ENCODE measurements at regions not wholly inside any gene's neighbourhood (a gene's known extent, or its start where the extent isn't known, plus 50 kb on each side); places are given as distances from the start of the nearest gene placed in this dataset.
A peak's percentile ranks its signal among the peaks of the same experiment; 100 is the strongest.

DNA sequence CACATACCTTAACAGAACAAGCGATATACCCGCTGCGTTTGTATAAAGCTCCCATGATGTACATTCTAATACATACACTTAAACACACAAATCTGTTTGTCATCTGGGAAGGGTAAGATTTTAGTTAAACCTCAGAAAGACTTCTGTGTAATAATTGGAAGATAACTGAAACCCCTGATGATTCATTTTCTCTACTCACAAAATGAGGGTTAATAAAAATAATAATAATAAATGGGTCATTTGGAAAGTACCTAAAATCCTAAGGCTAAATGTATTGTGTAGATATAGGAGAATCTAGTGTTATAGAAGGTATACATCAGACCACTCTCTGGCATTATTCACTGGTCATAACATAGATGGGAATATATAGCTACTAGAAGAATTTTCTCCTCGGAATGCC is 64.7 kb upstream of the SOX9 start:
- Mint-ChIP-seq H3K9me3 (peaks cover 3% of the 10 kb centered on the region; the same call in 1 of the 2 replicates), H3K4me1 (peaks cover 24% of the 10 kb centered on the region), H3K4me3 (no peak overlapping the region), H3K27ac (no peak overlapping the region), H3K36me3 (no peaks in the 10 kb centered on the region), H3K27me3 (ENCODE audit: low read depth) (no peaks in the 10 kb centered on the region; the same call in 1 of the 2 replicates)
- ChIA-PET POLR2A (no interaction called here), CTCF (interaction anchor here (1.7 kb wide), 1 partner anchor 595 kb away, joined by 4 read pairs; no protein-coding TSS in a partner anchor)
- TF ChIP-seq MXD4 (CRISPR knock-in tag; IDR thresholded peaks at IDR 0.05; ENCODE audit: borderline replicate concordance) (no peak), GRHL2 (CRISPR knock-in tag; IDR thresholded peaks at IDR 0.05; ENCODE audit: insufficient replicate concordance, severe bottlenecking) (no peak), GABPB1 (CRISPR knock-in tag; IDR thresholded peaks at IDR 0.05) (no peak)
- TF ChIP-seq, protein P1, sequence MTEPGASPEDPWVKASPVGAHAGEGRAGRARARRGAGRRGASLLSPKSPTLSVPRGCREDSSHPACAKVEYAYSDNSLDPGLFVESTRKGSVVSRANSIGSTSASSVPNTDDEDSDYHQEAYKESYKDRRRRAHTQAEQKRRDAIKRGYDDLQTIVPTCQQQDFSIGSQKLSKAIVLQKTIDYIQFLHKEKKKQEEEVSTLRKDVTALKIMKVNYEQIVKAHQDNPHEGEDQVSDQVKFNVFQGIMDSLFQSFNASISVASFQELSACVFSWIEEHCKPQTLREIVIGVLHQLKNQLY (CRISPR knock-in tag; IDR thresholded peaks at IDR 0.05), result no peak
- TF ChIP-seq, protein P2, sequence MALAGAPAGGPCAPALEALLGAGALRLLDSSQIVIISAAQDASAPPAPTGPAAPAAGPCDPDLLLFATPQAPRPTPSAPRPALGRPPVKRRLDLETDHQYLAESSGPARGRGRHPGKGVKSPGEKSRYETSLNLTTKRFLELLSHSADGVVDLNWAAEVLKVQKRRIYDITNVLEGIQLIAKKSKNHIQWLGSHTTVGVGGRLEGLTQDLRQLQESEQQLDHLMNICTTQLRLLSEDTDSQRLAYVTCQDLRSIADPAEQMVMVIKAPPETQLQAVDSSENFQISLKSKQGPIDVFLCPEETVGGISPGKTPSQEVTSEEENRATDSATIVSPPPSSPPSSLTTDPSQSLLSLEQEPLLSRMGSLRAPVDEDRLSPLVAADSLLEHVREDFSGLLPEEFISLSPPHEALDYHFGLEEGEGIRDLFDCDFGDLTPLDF (CRISPR knock-in tag; IDR thresholded peaks at IDR 0.05), result no peak
- ATAC-seq, result no peak
- DNase-seq (ENCODE audit: low spot score), result no peak

DNA sequence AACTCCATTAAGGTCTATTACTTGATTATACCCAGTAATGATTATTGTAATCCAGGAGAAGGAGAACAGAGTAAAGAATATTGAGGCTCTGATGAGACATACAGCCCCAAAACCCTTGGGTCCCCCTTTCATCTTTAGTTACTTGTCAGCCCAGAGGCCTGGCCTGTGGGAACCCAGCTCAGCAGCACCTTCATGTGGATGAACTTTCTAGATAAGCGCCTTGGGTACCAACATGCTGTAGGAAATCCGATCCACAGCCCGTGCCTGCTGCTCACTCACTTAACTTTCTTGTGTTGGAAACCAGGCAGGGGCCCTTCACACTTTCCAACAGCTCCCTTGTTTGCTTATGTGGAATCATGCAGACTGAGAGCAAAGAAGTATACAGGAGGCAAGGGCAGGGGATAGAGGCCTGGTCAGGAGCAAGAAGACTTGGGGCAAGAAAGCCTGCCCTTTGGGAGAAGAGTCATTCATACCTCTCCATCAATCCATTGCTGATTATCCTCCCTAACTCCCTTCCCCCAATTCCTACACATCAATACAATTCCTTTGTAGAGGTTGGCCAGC is 64.0 kb upstream of the SOX9 start:
- no peaks in the 10 kb centered on the region; the same call in 1 of the 2 replicates for H3K27me3 Mint-ChIP-seq (ENCODE audit: low read depth)
- DNase-seq (ENCODE audit: low spot score), result peak; percentile 30
- no peak overlapping the region for H3K27ac Mint-ChIP-seq
- H3K4me3 Mint-ChIP-seq, result no peak overlapping the region
- no peaks in the 10 kb centered on the region for H3K9me3 Mint-ChIP-seq
- H3K36me3 Mint-ChIP-seq, result no peaks in the 10 kb centered on the region
- ChIA-PET CTCF (interaction anchor here (1.4 to 1.7 kb wide), 2 partner anchors 98 to 596 kb away, joined by 3 to 4 read pairs; no protein-coding TSS in a partner anchor), POLR2A (no interaction called here)
- peak; percentile 66 for ATAC-seq
- peaks cover 24% of the 10 kb centered on the region for H3K4me1 Mint-ChIP-seq
- TF ChIP-seq CBFB (CRISPR knock-in tag; IDR thresholded peaks at IDR 0.05; ENCODE audit: low read depth) (no peak), NFYB (CRISPR knock-in tag; conservative IDR thresholded peaks at IDR 0.05; ENCODE audit: low read depth) (no peak), RORB (CRISPR knock-in tag; IDR thresholded peaks at IDR 0.05) (no peak), TCF7 (CRISPR knock-in tag; IDR thresholded peaks at IDR 0.05; ENCODE audit: low read depth) (no peak), JAZF1 (CRISPR knock-in tag; IDR thresholded peaks at IDR 0.05) (no peak), OVOL2 (CRISPR knock-in tag; IDR thresholded peaks at IDR 0.05; ENCODE audit: borderline replicate concordance) (no peak), JUN (CRISPR knock-in tag; IDR thresholded peaks at IDR 0.05) (no peak), NR2C2 (CRISPR knock-in tag; IDR thresholded peaks at IDR 0.05) (no peak), SMAD3 (CRISPR knock-in tag; IDR thresholded peaks at IDR 0.05; ENCODE audit: borderline replicate concordance) (no peak), MYBL2 (CRISPR knock-in tag; IDR thresholded peaks at IDR 0.05) (no peak)
- TF ChIP-seq, protein P3, sequence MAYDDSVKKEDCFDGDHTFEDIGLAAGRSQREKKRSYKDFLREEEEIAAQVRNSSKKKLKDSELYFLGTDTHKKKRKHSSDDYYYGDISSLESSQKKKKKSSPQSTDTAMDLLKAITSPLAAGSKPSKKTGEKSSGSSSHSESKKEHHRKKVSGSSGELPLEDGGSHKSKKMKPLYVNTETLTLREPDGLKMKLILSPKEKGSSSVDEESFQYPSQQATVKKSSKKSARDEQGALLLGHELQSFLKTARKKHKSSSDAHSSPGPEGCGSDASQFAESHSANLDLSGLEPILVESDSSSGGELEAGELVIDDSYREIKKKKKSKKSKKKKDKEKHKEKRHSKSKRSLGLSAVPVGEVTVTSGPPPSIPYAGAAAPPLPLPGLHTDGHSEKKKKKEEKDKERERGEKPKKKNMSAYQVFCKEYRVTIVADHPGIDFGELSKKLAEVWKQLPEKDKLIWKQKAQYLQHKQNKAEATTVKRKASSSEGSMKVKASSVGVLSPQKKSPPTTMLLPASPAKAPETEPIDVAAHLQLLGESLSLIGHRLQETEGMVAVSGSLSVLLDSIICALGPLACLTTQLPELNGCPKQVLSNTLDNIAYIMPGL (CRISPR knock-in tag; IDR thresholded peaks at IDR 0.05), result no peak
- TF ChIP-seq, protein P4, sequence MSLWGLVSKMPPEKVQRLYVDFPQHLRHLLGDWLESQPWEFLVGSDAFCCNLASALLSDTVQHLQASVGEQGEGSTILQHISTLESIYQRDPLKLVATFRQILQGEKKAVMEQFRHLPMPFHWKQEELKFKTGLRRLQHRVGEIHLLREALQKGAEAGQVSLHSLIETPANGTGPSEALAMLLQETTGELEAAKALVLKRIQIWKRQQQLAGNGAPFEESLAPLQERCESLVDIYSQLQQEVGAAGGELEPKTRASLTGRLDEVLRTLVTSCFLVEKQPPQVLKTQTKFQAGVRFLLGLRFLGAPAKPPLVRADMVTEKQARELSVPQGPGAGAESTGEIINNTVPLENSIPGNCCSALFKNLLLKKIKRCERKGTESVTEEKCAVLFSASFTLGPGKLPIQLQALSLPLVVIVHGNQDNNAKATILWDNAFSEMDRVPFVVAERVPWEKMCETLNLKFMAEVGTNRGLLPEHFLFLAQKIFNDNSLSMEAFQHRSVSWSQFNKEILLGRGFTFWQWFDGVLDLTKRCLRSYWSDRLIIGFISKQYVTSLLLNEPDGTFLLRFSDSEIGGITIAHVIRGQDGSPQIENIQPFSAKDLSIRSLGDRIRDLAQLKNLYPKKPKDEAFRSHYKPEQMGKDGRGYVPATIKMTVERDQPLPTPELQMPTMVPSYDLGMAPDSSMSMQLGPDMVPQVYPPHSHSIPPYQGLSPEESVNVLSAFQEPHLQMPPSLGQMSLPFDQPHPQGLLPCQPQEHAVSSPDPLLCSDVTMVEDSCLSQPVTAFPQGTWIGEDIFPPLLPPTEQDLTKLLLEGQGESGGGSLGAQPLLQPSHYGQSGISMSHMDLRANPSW (CRISPR knock-in tag; conservative IDR thresholded peaks at IDR 0.05; ENCODE audit: low read depth), result no peak
- TF ChIP-seq, protein P5, sequence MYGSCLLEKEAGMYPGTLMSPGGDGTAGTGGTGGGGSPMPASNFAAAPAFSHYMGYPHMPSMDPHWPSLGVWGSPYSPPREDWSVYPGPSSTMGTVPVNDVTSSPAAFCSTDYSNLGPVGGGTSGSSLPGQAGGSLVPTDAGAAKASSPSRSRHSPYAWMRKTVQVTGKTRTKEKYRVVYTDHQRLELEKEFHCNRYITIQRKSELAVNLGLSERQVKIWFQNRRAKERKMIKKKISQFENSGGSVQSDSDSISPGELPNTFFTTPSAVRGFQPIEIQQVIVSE (CRISPR knock-in tag; IDR thresholded peaks at IDR 0.05; ENCODE audit: borderline replicate concordance), result no peak
- TF ChIP-seq, protein P6, sequence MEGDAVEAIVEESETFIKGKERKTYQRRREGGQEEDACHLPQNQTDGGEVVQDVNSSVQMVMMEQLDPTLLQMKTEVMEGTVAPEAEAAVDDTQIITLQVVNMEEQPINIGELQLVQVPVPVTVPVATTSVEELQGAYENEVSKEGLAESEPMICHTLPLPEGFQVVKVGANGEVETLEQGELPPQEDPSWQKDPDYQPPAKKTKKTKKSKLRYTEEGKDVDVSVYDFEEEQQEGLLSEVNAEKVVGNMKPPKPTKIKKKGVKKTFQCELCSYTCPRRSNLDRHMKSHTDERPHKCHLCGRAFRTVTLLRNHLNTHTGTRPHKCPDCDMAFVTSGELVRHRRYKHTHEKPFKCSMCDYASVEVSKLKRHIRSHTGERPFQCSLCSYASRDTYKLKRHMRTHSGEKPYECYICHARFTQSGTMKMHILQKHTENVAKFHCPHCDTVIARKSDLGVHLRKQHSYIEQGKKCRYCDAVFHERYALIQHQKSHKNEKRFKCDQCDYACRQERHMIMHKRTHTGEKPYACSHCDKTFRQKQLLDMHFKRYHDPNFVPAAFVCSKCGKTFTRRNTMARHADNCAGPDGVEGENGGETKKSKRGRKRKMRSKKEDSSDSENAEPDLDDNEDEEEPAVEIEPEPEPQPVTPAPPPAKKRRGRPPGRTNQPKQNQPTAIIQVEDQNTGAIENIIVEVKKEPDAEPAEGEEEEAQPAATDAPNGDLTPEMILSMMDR (IDR thresholded peaks at IDR 0.05), result no peak
- TF ChIP-seq, protein P7, sequence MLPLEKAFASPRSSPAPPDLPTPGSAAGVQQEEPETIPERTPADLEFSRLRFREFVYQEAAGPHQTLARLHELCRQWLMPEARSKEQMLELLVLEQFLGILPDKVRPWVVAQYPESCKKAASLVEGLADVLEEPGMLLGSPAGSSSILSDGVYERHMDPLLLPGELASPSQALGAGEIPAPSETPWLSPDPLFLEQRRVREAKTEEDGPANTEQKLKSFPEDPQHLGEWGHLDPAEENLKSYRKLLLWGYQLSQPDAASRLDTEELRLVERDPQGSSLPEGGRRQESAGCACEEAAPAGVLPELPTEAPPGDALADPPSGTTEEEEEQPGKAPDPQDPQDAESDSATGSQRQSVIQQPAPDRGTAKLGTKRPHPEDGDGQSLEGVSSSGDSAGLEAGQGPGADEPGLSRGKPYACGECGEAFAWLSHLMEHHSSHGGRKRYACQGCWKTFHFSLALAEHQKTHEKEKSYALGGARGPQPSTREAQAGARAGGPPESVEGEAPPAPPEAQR (CRISPR knock-in tag; IDR thresholded peaks at IDR 0.05), result no peak
- TF ChIP-seq, protein P8, sequence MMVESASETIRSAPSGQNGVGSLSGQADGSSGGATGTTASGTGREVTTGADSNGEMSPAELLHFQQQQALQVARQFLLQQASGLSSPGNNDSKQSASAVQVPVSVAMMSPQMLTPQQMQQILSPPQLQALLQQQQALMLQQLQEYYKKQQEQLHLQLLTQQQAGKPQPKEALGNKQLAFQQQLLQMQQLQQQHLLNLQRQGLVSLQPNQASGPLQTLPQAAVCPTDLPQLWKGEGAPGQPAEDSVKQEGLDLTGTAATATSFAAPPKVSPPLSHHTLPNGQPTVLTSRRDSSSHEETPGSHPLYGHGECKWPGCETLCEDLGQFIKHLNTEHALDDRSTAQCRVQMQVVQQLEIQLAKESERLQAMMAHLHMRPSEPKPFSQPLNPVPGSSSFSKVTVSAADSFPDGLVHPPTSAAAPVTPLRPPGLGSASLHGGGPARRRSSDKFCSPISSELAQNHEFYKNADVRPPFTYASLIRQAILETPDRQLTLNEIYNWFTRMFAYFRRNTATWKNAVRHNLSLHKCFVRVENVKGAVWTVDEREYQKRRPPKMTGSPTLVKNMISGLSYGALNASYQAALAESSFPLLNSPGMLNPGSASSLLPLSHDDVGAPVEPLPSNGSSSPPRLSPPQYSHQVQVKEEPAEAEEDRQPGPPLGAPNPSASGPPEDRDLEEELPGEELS (CRISPR knock-in tag; IDR thresholded peaks at IDR 0.05), result no peak
- TF ChIP-seq, protein P9, sequence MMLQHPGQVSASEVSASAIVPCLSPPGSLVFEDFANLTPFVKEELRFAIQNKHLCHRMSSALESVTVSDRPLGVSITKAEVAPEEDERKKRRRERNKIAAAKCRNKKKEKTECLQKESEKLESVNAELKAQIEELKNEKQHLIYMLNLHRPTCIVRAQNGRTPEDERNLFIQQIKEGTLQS (CRISPR knock-in tag; conservative IDR thresholded peaks at IDR 0.05), result no peak
